ENCODE measurements at regions not wholly inside any gene's neighbourhood (a gene's known extent, or its start where the extent isn't known, plus 50 kb on each side); places are given as distances from the start of the nearest gene placed in this dataset.

DNA sequence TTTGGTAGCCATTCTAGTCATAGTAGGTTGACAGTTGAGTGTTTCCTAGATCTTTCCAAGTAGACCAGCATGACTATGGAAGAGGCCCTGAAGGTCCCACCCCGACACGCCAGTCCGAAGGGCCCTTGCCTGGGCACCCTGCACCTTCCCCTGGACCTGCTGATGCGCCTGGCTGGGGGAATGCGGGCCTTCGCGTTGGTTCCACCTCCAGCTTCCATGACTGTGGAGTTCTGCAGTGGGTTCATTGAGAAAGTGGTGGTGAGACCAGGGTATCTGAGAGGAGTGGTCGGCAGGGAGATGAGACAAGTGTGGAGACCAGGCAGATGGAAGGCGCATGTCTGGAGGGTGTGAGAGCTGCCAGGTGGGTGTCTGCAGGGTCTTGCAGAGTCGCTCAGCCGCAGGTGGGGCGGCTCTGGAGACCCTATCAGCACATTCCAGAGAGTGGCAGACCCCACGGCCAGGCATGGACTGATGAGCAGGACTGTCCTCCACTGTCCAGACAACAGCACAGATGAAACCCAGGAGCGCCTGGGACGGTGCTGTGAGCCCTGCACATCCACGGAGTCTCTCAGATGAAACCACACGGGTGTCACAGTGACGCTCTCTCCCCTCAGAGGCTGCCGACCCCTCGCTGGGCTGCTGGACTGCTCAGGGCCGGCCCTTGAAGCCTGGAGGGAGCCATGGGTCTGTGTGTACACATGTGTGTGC is 182.5 kb upstream of the HDAC4 start:
- CTCF ChIA-PET = interaction anchor here (0.7 kb wide), 1 partner anchor 47 kb away, joined by 4 read pairs; no protein-coding TSS in a partner anchor
- TF ChIP-seq ZNF19 (tag by site-specific recombination; IDR thresholded peaks at IDR 0.05; ENCODE audit: low read depth) (no peak), YY2 (tag by site-specific recombination; IDR thresholded peaks at IDR 0.05) (no peak), ZNF623 (tag by site-specific recombination; IDR thresholded peaks at IDR 0.05) (no peak), ZNF785 (tag by site-specific recombination; IDR thresholded peaks at IDR 0.05) (no peak), ZNF292 (tag by site-specific recombination; IDR thresholded peaks at IDR 0.05; ENCODE audit: borderline replicate concordance, low read depth) (no peak), ZNF48 (tag by site-specific recombination; IDR thresholded peaks at IDR 0.05) (no peak), ZNF510 (tag by site-specific recombination; IDR thresholded peaks at IDR 0.05; ENCODE audit: insufficient replicate concordance) (no peak), MZF1 (tag by site-specific recombination; IDR thresholded peaks at IDR 0.05; ENCODE audit: borderline replicate concordance) (no peak), PRDM1 (tag by site-specific recombination; IDR thresholded peaks at IDR 0.05) (no peak), ZNF214 (tag by site-specific recombination; IDR thresholded peaks at IDR 0.05; ENCODE audit: borderline replicate concordance) (no peak), ZNF133 (tag by site-specific recombination; IDR thresholded peaks at IDR 0.05) (no peak), ZNF76 (tag by site-specific recombination; IDR thresholded peaks at IDR 0.05; ENCODE audit: borderline replicate concordance, low read depth) (no peak), ZNF660 (tag by site-specific recombination; IDR thresholded peaks at IDR 0.05) (no peak), ZBTB8A (tag by site-specific recombination; IDR thresholded peaks at IDR 0.05) (no peak), SCRT2 (tag by site-specific recombination; IDR thresholded peaks at IDR 0.05) (no peak), ZBTB17 (tag by site-specific recombination; IDR thresholded peaks at IDR 0.05) (no peak)
- TF ChIP-seq, protein P1, sequence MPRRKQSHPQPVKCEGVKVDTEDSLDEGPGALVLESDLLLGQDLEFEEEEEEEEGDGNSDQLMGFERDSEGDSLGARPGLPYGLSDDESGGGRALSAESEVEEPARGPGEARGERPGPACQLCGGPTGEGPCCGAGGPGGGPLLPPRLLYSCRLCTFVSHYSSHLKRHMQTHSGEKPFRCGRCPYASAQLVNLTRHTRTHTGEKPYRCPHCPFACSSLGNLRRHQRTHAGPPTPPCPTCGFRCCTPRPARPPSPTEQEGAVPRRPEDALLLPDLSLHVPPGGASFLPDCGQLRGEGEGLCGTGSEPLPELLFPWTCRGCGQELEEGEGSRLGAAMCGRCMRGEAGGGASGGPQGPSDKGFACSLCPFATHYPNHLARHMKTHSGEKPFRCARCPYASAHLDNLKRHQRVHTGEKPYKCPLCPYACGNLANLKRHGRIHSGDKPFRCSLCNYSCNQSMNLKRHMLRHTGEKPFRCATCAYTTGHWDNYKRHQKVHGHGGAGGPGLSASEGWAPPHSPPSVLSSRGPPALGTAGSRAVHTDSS (tag by site-specific recombination; IDR thresholded peaks at IDR 0.05) = no peak
- TF ChIP-seq, protein P2, sequence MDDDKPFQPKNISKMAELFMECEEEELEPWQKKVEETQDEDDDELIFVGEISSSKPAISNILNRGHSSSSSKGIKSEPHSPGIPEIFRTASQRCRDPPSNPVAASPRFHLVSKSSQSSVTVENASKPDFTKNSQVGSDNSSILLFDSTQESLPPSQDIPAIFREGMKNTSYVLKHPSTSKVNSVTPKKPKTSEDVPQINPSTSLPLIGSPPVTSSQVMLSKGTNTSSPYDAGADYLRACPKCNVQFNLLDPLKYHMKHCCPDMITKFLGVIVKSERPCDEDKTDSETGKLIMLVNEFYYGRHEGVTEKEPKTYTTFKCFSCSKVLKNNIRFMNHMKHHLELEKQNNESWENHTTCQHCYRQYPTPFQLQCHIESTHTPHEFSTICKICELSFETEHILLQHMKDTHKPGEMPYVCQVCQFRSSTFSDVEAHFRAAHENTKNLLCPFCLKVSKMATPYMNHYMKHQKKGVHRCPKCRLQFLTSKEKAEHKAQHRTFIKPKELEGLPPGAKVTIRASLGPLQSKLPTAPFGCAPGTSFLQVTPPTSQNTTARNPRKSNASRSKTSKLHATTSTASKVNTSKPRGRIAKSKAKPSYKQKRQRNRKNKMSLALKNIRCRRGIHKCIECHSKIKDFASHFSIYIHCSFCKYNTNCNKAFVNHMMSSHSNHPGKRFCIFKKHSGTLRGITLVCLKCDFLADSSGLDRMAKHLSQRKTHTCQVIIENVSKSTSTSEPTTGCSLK (tag by site-specific recombination; IDR thresholded peaks at IDR 0.05) = no peak

DNA sequence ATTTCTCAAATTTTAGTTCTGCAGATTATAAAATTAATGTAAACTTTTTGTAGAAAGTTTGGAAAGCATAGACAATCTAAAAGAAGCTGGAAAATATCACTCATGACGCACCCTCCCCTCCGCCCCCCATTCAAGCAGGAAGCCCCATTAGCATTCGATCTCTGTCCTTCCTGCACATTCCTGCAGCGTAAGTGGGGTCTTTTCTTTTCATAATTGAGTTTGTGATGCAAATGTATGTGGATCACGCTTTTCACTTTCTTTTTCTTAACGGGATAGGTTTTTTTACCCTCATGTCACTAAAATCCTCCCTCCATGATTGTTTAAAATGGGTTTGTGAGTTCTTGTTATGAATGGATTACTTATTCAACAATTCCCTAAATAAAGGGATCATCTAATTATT is 181.7 kb upstream of the HDAC4 start:
- TF ChIP-seq ZNF140 (tag by site-specific recombination; IDR thresholded peaks at IDR 0.05) (no peak), ZNF747 (tag by site-specific recombination; IDR thresholded peaks at IDR 0.05) (no peak), ZNF133 (tag by site-specific recombination; IDR thresholded peaks at IDR 0.05) (no peak), ZNF585B (tag by site-specific recombination; IDR thresholded peaks at IDR 0.05) (no peak)
- H3K4me3 ChIP-seq (ENCODE audit: low read depth, low read length) = no peak overlapping the region
- no peaks in the 10 kb centered on the region for H3K36me3 ChIP-seq (ENCODE audit: control insufficient read depth in 2 of 2, insufficient read depth in 1 of 2, low read length in 2 of 2)
- no peaks in the 10 kb centered on the region for H3K9me3 ChIP-seq (ENCODE audit: control insufficient read depth, insufficient read depth, low read depth, low read length)
- ChIA-PET CTCF (interaction anchor here (0.9 kb wide), 1 partner anchor 9 kb away, joined by 4 read pairs; no protein-coding TSS in a partner anchor), POLR2A (no interaction called here)
- H3K4me1 ChIP-seq (ENCODE audit: control insufficient read depth, insufficient read depth, low read length) = no peaks in the 10 kb centered on the region
- no peak overlapping the region for H3K27ac ChIP-seq (ENCODE audit: extremely low read depth, low read depth, low read length)

More for the DNA sequence above, 182.5 kb upstream of the HDAC4 start:
- Histone ChIP-seq H3K9me3 (ENCODE audit: control insufficient read depth, insufficient read depth, low read depth, low read length) (no peaks in the 10 kb centered on the region), H3K36me3 (ENCODE audit: control insufficient read depth in 2 of 2, insufficient read depth in 1 of 2, low read length in 2 of 2) (no peaks in the 10 kb centered on the region), H3K27ac (ENCODE audit: extremely low read depth, low read depth, low read length) (no peak overlapping the region), H3K4me3 (ENCODE audit: low read depth, low read length) (no peak overlapping the region), H3K4me1 (ENCODE audit: control insufficient read depth, insufficient read depth, low read length) (no peaks in the 10 kb centered on the region)
- POLR2A ChIA-PET = no interaction called here

Data from HEK293 (cell line).